Activated CD4-positive, alpha-beta T cell treated with anti-CD3 and anti-CD28 coated beads, Interleukin-2, amount 50 U/mL, for 16 hours (primary cell): ENCODE measurements at regions not wholly inside any gene's neighbourhood (a gene's known extent, or its start where the extent isn't known, plus 50 kb on each side); places are given as distances from the start of the nearest gene placed in this dataset.
A peak's percentile ranks its signal among the peaks of the same experiment; 100 is the strongest.
"Not testable (repeated sequence)": the region's sequence is repeated elsewhere in the genome, so short reads cannot be mapped to it uniquely, and the experiment has no call there.

Experiments used
- DNase-seq: peaks from one replicate; pipeline ENCODE4 v3.0.0-alpha.2; 2020

DNA sequence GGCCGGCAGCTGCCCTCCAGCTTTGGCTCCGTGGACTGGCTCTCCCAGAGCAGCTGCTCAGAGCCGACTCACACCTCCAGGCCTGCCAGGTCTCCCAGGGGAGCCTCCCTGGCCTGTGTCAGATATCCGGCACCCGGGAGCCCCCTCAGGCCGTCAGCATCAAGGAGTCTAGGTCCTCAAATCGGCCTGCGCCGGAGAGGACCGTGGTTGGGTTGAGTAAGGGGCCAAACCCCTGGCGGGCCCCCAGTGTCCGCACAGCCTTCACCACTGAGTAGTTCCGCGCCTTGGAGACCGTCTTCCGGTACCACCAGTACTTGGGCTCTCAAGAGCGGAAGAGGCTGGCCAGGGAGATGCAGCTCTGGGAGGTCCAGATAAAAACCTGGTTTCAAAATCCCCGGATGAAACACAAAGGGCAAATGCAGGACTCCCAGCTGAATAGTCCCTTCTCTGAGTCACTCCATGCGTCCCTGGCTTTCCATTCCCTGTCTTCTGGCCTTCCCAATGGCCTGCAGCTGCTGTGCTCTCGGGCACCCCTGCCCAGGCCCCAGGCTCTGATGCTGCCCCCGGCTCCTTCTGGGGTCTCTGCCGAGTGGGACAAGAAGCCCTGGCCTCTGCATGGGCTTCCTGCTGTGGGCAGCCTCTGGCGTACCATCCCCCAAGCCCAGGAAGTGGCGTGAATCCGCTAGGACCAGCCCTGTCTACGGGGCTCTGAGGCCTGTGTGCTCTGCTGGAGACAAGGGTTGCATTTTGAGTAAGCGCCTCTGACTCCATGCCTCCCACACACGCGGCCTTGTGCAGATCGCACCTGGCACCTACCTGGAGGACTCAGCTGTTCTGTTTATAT lies 245.1 kb upstream of the ATXN7L3B start:
- DNase-seq, result no peak

DNA sequence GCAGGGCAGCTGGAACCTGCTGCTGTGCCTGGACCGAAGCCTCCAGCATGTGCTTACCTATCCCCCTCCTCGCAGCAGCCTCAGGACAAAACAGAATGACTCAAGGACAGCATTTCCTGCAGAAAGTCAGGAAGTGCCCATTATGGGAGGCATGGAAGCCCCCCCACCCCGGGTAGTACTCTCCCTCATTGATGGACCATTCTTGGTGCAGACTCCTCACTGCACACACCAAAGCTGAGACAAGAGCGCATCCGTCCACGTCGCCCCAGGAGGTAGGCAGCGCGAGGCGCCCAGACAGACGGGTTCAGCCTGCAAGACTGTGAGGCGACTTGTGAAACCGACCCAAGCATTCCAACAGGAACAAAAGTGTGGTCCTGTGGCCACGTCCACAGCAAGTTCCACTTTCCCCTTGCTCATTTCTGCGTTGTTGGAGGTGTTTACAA lies 243.9 kb upstream of the ATXN7L3B start:
- DNase-seq, result no peak

DNA sequence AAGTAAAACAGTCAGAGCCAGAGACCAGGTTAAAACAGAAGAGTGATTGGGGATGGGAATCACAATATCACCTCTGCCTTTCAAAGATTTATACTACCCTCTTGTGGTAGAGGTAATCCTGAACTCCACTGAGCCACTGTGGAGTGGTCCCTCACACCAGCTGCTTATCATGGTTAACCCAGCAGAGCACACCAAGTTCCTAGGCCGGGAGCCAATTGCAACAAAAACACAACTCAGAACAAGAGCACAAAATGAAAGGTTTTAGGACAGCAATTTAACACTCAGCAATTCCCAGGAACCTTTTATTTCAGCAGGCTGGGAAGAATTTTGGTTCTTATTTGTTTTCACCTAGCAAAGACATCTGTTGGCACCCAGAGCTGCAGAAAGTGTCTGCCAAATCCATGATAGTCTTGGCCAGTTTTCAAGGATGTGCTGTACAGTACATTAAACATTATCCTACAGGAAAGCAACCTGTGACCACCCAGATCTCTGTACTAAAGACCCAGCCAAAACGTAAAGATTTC lies 220.5 kb upstream of the ATXN7L3B start:
- no peak for DNase-seq

DNA sequence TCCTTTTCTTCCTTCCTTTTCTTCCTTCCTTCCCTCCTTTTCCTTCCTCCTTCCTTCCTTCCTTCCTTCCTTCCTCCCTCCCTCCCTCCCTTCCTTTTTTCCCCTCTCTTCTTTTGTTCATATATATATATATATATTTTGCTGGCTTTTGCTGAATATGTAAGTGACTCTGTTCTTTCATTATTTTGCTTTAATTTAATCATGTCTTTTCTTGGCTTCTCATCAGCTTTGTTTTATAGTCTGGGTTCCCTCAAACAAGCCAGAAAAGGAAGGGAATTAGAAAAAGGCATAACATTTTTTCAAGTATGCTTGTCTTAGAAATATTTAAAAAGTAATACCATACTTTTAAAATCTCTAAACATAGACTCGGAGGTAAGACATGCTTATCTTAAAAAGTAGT lies 219.9 kb upstream of the ATXN7L3B start:
- no peak for DNase-seq

DNA sequence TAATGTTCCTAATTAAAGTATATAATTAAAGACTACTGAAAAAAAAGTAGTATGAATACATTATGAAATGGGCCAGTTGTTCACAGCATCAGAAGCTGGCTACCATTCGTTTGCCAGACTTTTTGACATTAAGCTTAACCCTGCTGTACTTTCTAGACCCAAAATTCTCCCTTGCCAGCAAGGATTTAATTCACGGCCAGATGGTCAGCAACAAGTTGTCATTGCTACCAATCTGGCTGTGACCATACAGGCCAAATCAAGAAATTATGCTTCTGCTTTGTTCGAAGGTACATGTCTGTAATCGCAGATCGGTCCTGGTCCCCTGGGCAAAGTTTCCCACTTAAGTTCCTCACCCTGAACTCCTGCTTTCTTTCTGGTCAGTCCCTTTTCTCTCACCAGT lies 217.7 kb upstream of the ATXN7L3B start:
- no peak for DNase-seq

DNA sequence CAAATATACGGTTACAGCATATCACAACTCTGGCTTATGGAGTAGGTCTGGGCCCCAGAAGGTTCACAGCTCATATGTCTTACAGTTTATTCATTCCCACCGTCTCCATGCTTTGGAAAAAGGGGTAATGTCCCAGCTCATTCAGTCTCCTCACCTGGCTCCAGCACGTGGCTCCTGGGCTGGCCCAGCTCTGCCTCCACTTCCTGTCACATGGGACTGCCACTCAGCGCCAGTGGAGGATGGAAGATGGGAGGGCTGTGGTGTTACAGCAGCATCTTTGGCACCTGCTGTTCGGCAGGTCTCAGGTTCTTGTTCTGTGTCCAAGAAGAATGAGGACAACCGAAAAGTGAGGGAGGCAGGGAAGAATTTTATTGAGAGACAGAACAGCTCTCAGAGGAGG lies 216.3 kb upstream of the ATXN7L3B start:
- no peak for DNase-seq

DNA sequence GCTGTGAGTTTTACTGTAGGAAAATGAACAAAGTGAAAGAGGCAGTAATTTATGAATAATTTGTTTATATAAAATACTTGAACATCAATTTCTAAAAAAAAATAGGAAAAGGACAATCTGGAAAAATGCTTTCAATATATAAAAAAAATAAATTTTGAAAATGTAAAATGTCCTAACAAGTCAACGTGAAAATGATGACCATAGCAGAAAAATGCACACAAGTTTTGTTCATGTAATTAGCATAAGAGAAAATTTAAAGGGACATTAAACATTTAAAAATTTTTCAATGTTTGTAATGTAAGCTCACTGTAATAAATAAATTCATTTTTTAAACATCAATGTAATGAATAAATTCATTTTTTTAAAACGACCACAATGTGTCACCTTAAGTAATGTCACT lies 214.8 kb upstream of the ATXN7L3B start:
- no peak for DNase-seq

DNA sequence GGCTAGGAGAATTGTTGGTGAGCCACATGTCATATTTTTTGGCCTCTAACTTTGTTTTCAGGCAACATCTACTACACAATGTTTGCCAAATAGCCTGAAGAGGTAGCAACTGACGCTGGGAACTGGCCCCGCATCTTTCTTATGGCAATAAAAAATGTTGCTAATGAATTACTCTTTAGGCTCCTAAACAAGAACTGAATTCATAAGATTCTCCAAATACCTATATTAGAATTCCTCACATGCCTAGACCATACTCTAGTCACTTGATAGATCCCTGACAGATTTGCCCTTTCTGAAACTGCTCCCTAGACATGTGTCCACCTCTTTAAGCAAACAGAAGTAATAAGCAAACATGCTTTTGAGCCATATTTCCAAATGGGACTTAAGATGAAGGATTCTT lies 209.0 kb upstream of the ATXN7L3B start:
- DNase-seq, result no peak

DNA sequence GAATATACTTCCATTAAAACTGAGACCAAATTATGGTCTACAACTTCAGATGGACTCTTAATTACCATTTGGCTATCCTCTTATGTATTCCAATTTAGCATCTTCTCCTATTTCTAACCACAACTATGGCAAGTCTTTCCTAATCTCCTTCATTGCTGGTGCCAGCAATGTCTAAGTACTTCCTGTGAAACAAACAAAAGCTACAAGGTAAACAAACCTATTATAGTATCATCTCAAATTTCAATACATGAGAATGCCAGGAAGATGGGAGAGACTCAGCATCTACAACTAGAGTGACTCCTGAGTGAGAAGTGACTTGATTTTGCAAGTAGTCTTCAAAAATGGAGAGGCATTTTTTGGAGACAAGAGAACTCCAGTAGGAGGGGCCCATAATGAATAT lies 202.9 kb upstream of the ATXN7L3B start:
- DNase-seq, result no peak

DNA sequence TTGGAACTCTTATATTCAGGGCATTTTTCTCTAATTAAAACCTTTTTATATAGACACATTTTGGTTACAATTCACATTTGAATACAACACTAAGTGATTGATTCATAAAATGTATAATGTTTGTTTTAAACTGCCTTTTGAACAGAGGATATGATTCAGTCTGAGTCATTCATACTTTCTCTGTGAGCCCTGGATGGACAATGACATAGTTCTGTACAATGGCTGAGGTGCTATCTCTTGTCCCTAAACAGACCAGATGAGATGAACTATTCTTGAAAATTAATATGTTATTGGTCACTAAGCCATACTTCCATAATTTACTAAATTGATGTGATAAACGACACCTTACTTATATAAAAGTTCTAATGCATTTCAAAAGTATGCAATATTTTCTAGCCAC lies 199.7 kb upstream of the ATXN7L3B start:
- DNase-seq, result no peak

DNA sequence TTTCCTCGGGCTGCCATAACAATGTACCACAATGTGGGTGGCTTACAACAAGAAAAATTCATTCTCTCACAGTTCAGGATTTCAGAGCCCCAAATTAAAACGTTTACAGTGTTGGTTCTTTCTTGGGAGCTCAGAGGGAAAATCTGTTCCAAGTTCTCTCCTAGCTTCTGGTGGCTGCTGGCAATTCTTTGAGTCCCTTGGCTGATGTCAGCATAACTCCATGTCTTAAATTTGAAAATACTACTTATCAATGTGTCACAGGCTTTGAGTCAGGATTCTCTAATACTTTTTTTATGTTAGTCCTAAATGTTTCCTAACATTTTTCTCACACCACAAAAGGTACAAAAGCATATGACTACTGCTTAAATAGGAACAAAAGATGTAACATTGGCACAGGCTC lies 198.4 kb upstream of the ATXN7L3B start:
- no peak for DNase-seq

DNA sequence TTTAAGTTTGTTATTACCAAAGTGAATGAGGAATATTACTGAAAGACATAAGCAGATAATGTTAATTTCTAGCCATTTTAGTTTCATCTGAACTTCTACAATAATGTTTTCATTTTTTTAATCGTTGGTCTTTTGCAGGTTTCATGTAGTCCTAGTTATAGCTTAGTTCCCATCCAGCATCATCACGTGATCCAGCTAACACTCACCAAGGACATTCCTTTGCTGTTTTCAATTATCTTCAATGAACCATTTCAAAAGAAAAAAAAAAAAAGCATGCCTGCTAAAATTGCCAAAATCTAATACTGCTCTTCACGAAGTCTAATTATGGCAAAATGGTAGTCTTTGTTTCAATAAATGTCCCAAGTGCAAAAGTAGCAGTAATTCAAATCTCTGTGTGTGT lies 187.7 kb upstream of the ATXN7L3B start:
- DNase-seq, result no peak

DNA sequence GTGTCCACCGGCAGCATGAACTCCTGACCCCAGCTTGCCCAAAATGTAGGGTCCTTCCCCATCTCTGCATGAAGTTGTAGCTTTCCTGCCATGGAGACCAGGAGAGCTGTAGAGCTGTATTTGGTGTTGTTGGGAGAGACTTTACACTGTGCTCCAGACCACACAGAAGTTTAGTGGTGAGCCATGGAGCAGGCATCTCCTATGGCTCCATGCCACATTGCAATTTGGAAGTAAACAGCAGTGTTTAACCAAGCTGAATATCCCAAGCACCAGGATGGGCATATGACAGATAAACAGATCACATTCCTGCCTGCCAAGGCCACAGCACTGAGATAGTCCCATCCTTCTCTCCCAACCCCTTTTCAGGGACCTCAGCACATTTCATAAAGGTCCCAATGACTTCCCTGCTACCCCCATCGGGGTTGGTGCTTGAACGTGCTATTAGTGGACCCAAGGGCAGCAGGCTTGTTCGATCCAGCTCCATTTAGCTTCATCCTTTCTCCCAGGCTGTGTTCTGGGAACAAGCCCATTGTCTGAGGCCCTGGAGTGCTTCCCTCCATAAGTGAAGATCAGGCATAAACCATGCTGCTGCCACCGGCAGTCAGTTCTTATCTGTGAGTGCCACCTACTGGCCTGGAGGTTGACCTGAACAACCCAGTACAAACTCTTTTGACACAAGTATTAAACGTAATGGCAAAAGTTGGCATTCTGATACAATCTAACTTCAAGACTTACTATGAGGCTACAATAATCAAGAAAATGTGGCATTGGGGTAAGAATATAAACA lies 172.3 kb upstream of the ATXN7L3B start:
- peak; percentile 45 for DNase-seq

DNA sequence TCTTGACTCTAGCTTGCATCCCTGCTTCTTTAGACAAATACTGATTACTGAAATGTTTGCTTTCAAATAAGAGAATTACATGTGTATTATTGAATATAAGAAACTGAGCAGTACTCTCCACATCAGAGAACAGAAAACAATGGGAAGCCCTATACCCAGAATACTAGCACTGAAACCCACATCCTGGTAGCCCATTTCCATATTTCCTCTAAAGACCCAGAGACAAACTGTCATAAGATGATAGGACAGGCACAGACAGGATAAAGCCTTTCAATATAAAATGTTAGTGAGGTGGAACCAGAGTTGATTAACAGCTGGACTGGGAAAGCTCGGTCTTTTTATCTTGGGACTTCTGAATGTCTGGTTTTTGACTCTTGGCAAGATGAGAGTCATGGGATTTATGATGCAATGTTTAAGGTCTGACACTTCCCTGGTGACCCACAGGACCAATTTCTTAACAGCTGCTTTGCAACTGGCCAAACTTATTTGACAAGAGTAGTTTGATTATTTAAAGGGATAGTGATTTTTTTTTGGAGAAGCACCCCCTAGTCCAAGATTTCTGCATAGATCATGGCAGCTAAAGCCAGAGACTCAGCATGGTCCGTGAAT lies 166.9 kb upstream of the ATXN7L3B start:
- no peak for DNase-seq

DNA sequence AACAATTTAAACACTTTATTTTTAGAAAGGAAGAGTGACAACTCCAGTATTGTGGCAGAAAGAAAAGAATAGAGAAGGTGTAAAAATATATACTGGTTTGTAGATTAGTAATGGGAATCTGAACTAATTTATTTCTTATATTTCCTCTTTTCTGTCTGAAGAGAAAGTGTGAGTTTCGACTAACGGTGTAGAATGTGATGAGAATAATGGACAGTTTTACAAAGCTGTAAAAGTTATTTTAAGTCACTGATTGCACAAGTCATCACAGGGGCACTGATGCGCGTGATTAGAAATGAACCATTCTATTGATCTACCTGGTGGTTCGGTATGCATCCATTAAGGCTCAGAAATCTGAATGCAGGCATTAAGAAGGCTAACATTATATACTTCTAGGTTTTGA lies 158.5 kb upstream of the ATXN7L3B start:
- DNase-seq, result no peak

DNA sequence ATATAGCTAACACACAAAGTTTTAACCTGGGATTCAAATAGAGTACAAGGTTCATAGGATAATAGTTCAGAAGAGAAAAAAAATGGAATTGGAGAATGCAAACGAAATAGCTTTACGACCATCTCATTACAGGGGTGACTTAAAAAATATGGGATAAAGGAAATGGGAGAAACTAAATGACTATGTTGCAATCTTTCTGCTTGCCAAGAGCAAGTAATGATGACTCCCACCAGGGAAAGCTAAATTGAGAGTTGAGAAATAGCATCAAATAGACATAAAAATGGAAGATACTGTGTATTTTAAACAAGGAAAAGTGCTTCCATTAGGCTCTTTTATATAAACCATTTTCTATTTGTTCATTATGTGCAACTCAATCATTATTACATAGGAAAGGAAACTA lies 155.7 kb upstream of the ATXN7L3B start:
- DNase-seq, result no peak

DNA sequence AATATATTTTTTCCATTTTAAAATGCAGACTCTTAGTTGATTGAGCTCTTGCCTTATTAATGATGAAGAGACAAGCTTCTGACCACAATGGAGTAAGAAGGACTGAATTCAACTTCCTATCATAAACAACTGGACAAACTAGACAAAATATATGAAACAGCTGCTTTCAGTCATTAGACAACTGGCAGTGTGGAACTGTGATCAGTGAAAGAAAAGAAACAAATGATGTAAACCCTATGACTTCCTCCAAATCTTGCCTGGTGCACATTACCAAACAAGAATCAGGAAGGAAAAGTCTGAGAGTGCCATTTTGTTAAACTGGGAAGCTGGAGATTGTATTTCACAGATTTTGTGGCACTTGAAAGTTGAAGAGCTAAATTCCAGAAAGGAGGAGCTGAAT lies 154.7 kb upstream of the ATXN7L3B start:
- no peak for DNase-seq

DNA sequence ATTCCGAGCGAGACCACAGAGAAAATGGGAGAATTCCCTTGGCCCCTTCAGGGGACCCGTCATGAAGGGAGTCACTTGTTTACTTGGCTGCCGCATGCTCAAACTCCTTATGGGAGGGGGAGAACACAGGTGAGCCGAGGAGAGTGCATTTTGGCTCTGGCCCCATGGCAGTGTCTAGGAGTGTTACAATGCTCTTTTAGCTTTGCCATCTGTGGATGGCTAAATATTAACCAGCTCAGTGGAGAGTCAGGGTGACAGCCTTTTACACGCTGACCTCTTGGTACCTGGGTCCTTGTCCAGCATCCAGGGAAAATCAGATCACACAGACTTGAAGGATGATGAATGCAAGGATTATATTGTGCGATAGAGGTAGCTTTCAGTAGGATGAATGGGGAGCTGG lies 146.4 kb upstream of the ATXN7L3B start:
- no peak for DNase-seq

DNA sequence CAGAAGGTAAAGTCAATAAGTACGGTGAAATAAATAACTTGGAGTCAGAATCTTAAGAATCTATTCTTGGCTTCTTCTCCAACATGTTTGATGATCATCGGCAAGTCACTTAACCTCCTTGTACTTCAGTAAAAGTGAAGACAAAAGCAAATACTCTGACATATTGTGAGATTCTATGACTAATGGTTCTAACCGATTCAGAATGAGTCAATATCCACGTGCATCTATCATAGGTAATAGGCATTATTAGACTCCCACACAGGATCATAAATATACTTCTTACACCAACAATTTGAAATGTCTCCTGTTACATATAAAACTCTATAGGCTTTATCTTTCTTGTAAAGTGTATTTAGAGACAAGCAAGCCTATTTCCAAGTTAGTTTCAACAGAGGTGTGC lies 144.4 kb upstream of the ATXN7L3B start:
- no peak for DNase-seq

DNA sequence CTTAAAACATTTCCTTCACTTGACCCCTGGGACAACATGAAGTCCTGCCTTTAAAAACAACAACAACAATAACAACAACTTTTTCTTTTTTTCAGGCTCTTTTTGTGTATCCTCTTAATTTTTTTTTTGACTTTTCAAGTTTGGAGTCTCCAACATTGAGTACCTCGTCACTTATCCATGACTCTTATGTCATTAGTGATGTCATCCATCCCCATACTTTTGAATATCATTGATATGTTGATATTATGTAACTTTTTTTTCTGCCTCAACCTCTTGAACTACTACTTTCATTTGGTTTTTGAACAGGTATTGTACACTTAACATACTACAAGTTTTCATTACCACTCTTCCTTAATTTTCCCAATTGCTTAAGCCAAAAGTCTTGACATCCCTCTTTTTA lies 143.0 kb upstream of the ATXN7L3B start:
- no peak for DNase-seq

DNA sequence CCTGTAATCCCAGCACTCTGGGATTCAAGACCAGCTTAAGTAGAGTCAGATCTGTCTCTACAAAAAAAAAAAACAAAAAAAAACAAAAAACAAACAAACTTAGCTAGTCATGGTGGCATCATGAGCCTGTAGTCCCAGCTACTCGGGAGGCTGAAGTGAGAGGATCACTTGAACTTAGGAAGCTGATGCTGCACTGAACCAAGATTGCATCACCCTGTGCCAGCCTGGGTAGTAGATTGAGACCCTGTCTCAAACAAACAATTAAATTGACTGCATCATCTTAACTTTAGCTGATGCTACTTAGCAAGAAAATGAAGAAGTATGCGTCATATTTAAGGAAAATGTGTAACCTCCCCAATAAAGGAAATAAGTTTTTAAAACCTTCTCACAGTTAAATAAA lies 136.6 kb upstream of the ATXN7L3B start:
- no peak for DNase-seq

DNA sequence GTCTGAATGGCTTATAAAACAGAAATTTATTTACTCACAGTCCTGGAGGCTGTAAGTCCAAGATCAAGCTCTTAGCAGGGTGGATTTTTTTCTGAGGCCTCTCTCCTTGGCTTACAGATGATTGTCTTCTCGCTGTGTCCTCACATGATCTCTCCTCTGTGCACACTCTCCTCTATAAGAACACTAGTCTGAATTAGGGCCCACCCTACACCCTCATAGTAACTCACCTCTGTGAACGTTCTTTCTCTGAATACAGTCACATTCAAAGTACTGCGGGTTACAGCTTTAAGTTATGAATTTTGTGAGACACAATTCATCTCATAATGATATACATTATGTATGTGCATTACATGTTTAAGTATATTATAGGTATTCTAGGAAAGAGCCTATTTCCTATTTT lies 135.7 kb upstream of the ATXN7L3B start:
- DNase-seq, result no peak

DNA sequence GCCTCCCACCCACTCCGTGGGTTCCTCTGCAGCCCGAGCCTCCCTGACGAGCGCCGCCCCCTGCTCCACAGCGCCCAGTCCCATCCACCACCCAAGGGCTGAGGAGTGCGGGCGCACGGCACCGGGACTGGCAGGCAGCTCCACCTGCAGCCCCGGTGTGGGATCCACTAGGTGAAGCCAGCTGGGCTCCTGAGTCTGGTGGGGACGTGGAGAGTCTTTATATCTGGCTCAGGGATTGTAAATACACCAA lies 134.5 kb upstream of the ATXN7L3B start:
- DNase-seq, result not testable (repeated sequence)

DNA sequence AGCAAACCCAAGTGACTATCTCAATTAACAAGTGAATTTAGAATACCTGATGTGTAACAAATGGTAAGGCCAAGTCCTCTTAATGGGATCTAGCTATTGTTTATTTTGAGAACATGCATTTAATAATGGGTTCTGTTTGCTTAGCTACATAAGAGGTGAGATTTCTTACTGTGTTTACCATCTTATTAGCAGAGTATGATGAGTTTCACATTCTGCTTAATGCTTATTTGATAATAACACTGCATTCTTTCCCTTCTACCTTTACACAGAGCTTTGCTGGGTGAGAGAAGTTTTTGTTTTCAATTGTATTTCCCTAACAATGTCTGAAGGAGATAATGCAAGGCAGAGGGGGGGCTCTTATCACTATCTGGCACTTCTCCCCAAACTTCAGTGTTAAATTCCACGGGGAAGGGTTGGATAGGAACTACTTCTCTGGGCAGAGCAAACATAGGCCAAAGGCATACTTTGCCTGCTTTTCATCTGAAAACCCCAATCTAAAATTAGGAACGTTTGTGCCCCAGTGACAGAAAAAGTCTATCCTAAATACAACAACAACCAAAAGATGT lies 129.0 kb upstream of the ATXN7L3B start:
- DNase-seq, result no peak
